Endothelial cell (in vitro differentiated cells): ENCODE measurements at regions not wholly inside any gene's neighbourhood (a gene's known extent, or its start where the extent isn't known, plus 50 kb on each side); places are given as distances from the start of the nearest gene placed in this dataset.
"Not testable (repeated sequence)": the region's sequence is repeated elsewhere in the genome, so short reads cannot be mapped to it uniquely, and the experiment has no call there.

Source experiments
- DNase-seq: peaks from one replicate; pipeline ENCODE4 v3.0.0; 2021; ENCODE audit warnings: low spot score
- H3K27ac Mint-ChIP-seq: one replicate; pipeline ENCODE4 v1.8.0; 2021; ENCODE audit warnings: mixed read lengths, inconsistent platforms; ENCODE audit not compliant: unreplicated experiment
- H3K27me3 Mint-ChIP-seq: one replicate; pipeline ENCODE4 v1.8.0; 2021; ENCODE audit warnings: mild to moderate bottlenecking, moderate library complexity, mixed read lengths, inconsistent platforms; ENCODE audit not compliant: unreplicated experiment
- H3K36me3 Mint-ChIP-seq: one replicate; pipeline ENCODE4 v1.8.0; 2021; ENCODE audit warnings: mild to moderate bottlenecking, low read depth, mixed read lengths, inconsistent platforms; ENCODE audit not compliant: unreplicated experiment
- H3K4me1 Mint-ChIP-seq: one replicate; pipeline ENCODE4 v1.8.0; 2021; ENCODE audit warnings: mild to moderate bottlenecking, mixed read lengths, inconsistent platforms; ENCODE audit not compliant: unreplicated experiment
- H3K4me3 Mint-ChIP-seq: one replicate; pipeline ENCODE4 v1.8.0; 2021; ENCODE audit warnings: mild to moderate bottlenecking, mixed read lengths, inconsistent platforms; ENCODE audit not compliant: unreplicated experiment
- H3K9me3 Mint-ChIP-seq: one replicate; pipeline ENCODE4 v1.8.0; 2021; ENCODE audit warnings: mixed read lengths, inconsistent platforms; ENCODE audit not compliant: unreplicated experiment
- CTCF ChIP-seq: fragments of 200-600 bp; sonication (generic); IDR thresholded peaks from one replicate; pipeline ENCODE4 v1.5.0; 2021; ENCODE audit warnings: antibody characterized with exemption; ENCODE audit not compliant: unreplicated experiment

- Mint-ChIP-seq H3K27me3 (no peaks in the 10 kb centered on the region), H3K27ac (no peak overlapping the region)
- DNase-seq: no peak
These were observed 804.2 kb downstream of the CENPC start for GRCh38 chr4:66741081-66741480.

DNA sequence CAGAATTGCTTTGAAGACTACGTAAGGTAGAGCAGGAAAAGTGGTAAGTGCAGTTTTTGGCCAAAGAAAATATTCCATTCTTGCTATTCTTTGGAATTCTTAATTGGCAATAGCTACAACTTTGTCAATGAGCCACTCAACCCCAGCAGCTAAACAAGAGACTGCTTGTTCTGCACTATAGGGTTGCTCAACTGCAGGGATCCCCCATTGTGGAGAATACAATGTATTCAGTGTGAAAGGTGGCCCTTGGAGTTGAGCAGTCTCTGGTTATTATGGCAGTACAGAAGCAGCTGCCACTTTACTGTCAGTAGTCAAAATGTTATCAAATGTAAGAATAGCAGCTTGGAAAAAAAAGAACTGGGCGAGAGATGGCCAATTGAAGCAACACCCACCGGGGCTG is 808.7 kb downstream of the CENPC start:
- no peaks in the 10 kb centered on the region for H3K4me1 Mint-ChIP-seq
- H3K9me3 Mint-ChIP-seq: no peaks in the 10 kb centered on the region
- H3K27me3 Mint-ChIP-seq: no peaks in the 10 kb centered on the region
- no peaks in the 10 kb centered on the region for H3K36me3 Mint-ChIP-seq
- H3K4me3 Mint-ChIP-seq: no peak overlapping the region
- no peak overlapping the region for H3K27ac Mint-ChIP-seq
- DNase-seq: no peak
- no peak for TF ChIP-seq CTCF

More at GRCh38 chr4:66741081-66741480, 804.2 kb downstream of the CENPC start:
- H3K9me3 Mint-ChIP-seq: no peaks in the 10 kb centered on the region
- TF ChIP-seq CTCF: no peak
- no peaks in the 10 kb centered on the region for H3K4me1 Mint-ChIP-seq
- H3K4me3 Mint-ChIP-seq: no peak overlapping the region
- H3K36me3 Mint-ChIP-seq: no peaks in the 10 kb centered on the region

- Mint-ChIP-seq H3K27me3 (no peaks in the 10 kb centered on the region), H3K9me3 (no peaks in the 10 kb centered on the region), H3K4me1 (peaks cover 3% of the 10 kb centered on the region), H3K4me3 (no peak overlapping the region), H3K27ac (no peak overlapping the region), H3K36me3 (no peaks in the 10 kb centered on the region)
- no peak for DNase-seq
- TF ChIP-seq CTCF: no peak
These were observed 817.0 kb downstream of the CENPC start for GRCh38 chr4:66728280-66728679.

- not testable (repeated sequence) for H3K4me3 Mint-ChIP-seq, H3K27me3 Mint-ChIP-seq, H3K27ac Mint-ChIP-seq, H3K9me3 Mint-ChIP-seq, H3K4me1 Mint-ChIP-seq, H3K36me3 Mint-ChIP-seq, DNase-seq
These were observed 832.9 kb downstream of the CENPC start for GRCh38 chr4:66712301-66712921.

DNA sequence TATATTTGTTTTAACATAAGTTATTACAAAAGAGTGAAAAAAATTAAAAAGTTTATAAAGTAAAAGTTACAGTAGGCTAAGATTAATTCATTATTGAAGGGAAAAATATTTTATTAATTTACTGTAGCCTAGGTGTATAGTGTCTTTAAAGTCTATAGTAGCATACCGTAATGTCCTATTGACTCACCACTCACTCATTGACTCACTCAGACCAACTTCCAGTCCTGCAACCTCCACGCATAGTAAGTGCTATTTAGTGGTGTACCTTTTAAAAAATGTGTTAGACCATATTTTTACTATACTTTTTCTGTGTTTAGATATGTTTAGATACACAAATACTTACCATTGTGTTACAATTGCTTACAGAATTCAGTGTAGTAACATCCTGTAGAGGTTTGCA is 841.1 kb downstream of the CENPC start:
- Mint-ChIP-seq H3K36me3 (no peaks in the 10 kb centered on the region), H3K4me3 (no peak overlapping the region), H3K27ac (no peak overlapping the region), H3K9me3 (no peaks in the 10 kb centered on the region), H3K27me3 (no peaks in the 10 kb centered on the region), H3K4me1 (no peaks in the 10 kb centered on the region)
- no peak for TF ChIP-seq CTCF
- DNase-seq: no peak
